ENCODE measurements at regions not wholly inside any gene's neighbourhood (a gene's known extent, or its start where the extent isn't known, plus 50 kb on each side); places are given as distances from the start of the nearest gene placed in this dataset.

GRCh38 chr2:180306346-180306745 is 299.2 kb upstream of the CWC22 start:
- no peak for TF ChIP-seq POLR2AphosphoS5 (IDR thresholded peaks at IDR 0.05; ENCODE audit: low read depth, low read length)
- no peak for TF ChIP-seq REST (IDR thresholded peaks at IDR 0.05; ENCODE audit: insufficient read depth in 1 of 2, low read depth in 2 of 2, low read length in 2 of 2)
